RPMI7951 (cell line): ENCODE measurements at regions not wholly inside any gene's neighbourhood (a gene's known extent, or its start where the extent isn't known, plus 50 kb on each side); places are given as distances from the start of the nearest gene placed in this dataset.

Experiments used
- DNase-seq: peaks from one replicate; pipeline ENCODE4 v3.0.0-alpha.2; 2012; ENCODE audit warnings: low read depth

- DNase-seq: no peak
Measured at GRCh38 chr6:97813889-97814567, 531.0 kb upstream of the MMS22L start.

DNA sequence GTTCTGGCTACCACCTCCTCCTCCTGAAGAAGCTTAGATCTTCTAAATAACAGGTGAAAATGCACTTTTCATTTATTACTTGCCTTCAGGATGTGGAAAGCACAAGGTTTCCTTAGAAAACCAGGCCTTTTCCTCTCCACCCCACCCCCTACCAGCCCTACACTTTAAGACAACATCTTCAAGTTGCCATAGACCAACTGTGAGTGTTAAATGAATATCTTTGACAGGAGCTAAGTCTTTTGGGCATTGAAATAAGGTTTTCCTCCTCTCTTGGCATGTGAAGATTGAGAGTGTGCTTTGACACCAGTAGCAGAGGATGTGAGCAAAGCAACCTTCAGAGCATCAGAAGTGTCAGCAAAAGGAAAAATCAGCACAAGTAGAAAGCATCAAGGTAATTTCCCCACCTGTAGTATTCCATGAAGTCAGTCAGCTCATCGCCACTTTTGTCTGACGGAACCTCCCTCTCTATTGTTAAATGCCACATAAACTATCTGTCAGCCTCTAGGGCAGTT is 532.3 kb upstream of the MMS22L start:
- DNase-seq: no peak

DNA sequence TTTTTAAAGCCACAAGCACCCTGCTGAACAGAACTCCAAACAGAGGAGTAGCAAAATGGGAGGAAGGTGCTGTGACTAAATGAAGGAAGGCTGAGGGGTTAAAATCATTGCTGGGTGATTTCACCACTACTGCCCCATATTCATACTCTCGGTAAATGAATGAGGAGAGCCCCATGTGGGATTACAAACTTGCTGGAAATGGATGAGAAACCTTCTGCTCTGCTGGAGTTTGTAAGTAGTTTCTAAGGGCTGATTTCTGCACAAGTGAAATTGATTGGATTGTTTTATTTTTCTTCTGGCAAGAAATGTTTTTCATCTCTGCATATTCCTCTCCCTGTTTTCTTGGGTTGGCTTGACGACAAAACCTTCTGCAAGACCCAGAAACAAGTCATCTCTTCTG is 533.5 kb upstream of the MMS22L start:
- DNase-seq: no peak

- DNase-seq: no peak
Measured at GRCh38 chr6:97819710-97820109, 536.7 kb upstream of the MMS22L start.

DNA sequence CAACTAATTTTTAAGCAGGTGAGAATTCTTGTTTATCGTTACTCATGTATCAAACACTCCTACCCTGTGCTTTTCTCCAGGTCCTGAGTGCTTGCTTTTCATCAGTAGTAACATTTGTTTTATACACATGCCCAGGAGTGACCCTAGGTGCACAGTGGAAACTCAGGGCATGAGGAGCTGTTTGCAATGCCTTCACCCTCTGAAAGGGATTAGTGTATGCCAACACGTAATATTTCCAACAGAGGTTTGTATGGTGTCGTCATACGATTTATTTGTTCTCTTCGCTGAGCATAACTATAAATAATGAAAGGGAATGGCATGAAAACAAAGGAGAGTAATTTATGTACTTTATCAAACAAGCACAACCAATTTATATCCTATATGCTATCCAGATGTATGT is 537.4 kb upstream of the MMS22L start:
- no peak for DNase-seq

DNA sequence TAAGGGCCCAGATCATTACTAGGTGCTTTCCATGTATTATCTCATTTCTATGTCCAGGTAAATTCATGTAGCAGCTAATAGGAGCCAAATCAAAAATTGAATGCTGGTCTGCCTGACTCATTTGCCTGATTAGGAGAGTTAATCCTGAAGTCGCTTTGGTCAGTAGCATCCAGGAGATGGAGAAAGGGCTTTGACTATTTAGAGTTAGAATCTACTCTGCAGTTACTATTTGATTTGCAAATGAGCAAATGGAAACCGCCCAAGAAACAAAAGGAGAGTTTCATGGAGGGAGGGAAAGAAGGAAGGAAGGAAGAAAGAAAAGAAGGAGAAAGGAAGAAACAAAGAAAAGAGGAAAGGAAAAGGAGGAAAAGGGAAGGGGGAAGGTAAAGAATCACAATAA is 539.6 kb upstream of the MMS22L start:
- no peak for DNase-seq

DNA sequence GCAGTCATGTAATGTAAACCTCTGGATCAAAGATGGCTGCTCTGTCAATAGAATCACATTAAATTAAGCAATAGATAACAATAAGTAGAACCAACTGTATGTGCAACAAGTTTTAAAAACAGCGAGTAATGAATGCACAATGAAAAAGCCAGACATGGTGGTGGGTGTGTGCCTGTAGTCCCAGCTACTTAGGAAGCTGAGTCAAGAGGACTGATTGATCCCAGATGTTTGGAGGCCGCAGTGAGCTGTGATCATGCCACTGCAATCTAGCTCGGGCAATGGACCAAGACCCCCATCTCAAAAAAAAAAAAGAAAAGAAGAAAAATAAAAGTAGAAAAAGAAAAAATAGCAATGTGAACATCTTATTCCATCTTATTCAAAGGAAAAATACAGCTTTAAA is 558.7 kb upstream of the MMS22L start:
- peak; percentile 7 for DNase-seq

GRCh38 chr6:97842521-97842920 is 559.5 kb upstream of the MMS22L start:
- DNase-seq: no peak

DNA sequence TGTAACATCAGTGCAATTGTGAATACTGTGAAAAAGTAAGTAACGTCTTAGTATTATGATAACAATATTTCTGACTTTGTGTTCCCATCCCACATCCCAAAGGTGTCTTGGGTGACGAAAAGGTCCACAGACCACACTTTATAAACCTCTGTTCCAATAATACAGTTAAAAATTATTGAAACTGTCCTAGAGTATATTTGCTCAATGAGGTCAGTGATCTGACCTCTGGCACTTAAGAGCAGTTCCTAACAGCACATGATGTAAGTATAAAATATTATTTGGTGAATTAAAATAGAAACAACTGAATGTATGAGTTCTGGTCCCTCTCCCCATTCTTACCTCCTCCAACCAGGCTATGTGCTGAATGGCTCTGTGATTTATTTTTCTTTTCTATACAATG is 566.4 kb upstream of the MMS22L start:
- DNase-seq: no peak

DNA sequence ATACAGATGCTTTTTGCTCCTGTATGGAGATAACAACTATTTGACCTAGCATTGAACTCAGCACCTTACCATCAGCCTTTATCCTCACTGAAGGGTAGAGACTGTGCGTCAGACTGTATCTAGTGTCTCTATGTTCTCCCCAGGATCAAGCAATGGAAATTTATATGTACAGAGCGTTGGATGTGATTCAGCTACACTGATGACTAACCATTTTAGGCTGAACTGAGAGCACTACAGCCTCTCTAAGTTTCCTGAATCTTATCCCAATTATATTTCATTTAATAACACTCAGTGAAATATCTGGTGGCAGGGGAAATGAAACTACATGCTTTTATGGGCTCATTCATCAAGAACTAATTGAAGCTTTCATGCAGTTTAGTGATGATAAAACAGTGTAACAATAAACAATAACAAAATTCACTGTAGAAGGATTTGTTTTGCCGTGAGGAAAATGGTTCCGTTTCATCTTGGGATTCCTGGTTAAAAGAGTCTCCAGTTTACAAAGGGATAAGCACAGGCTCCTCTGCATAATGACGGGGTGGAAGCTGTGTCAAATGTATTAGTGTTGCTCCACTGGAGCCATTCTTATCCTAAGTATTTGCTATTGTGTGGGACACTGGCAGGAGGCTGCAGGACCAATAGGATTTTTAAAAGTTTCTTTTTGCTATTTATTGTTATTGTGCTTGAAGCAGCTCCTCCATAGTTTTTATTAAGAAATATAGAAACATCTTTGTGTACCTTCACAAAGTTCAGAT is 567.6 kb upstream of the MMS22L start:
- no peak for DNase-seq

DNA sequence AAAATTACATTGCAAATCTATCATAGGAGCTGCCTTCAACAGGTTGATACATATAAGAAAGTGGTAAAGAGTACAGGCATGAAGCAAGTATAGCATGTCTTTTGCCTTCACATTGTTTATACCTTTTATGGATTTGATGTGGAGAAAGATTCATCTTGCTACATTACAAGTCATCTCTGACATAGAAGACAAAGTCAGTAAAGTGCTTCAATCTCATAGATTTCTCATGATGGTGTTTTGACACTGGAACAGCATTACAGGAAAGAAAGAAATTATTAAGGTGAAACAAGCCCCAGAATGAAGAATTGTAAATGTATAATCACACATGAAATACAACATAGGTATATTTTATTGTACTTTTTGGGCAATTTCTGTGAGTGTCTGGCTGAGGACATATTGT is 580.7 kb upstream of the MMS22L start:
- no peak for DNase-seq

GRCh38 chr6:97864366-97864765 is 581.4 kb upstream of the MMS22L start:
- DNase-seq: no peak

DNA sequence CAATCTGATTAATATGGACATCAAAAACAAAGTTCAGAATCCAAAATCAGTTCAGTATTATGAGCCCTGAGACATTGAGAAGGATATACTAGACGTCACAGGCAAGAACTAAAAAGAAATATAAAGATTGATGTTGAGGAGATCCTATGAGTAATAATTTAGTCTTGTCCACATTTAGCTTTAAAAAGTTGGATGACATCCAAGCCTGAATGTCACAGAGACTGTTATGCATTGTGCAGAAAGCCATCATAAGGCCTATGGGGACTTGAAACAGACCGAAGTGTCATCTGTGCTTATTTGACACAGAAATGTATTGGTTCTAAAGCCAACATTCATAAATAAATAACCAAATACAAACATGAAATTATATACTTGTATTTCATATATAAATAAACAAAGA is 581.8 kb upstream of the MMS22L start:
- no peak for DNase-seq

DNA sequence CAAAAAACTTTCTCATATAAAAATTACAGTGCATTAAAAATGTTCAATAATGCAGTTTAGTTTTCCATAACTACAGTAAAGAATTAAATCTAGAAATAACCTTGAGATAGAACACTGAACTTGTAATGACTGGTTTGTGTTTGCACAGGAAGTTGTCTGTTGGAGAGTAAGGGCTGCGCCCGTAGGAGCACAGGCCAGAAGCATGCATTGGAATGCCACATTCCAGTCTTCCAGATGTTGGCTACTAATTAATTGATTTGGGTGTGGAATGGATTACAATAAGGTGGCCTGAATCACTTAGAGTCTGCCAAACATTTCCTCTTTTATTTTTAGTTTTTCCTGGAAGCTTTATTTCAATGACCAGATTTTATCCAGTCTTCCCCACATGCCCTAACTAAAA is 582.6 kb upstream of the MMS22L start:
- DNase-seq: no peak

- DNase-seq: no peak
Measured at GRCh38 chr6:97866616-97867015, 583.6 kb upstream of the MMS22L start.

GRCh38 chr6:97867177-97867576 is 584.2 kb upstream of the MMS22L start:
- no peak for DNase-seq

- no peak for DNase-seq
Measured at GRCh38 chr6:97870273-97870672, 587.3 kb upstream of the MMS22L start.

- no peak for DNase-seq
Measured at GRCh38 chr6:97876711-97877110, 593.7 kb upstream of the MMS22L start.

GRCh38 chr6:97882755-97883154 is 599.7 kb upstream of the MMS22L start:
- no peak for DNase-seq

DNA sequence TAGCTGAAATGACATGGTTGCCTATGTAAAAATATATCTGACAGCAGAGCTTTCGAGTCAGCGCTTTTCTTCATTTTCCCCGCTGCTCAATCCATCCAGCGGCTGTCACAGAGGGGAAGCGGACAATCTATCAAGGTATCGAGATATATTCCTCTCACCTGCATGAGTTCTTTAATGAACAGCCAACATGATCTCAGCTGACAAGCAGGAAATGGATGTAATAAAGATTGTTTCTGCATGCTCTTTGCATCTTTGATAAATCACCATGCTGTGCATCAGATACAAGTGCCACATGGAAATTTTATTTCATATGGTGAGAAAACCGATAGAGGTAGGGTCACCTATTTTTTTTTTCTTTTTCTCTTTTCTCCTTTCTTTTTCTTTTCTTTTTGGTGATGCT is 602.3 kb upstream of the MMS22L start:
- no peak for DNase-seq

GRCh38 chr6:97885828-97886227 is 602.8 kb upstream of the MMS22L start:
- DNase-seq: no peak

GRCh38 chr6:97901531-97901930 is 618.5 kb upstream of the MMS22L start:
- no peak for DNase-seq

- DNase-seq: no peak
Measured at GRCh38 chr6:97909380-97909779, 626.4 kb upstream of the MMS22L start.

DNA sequence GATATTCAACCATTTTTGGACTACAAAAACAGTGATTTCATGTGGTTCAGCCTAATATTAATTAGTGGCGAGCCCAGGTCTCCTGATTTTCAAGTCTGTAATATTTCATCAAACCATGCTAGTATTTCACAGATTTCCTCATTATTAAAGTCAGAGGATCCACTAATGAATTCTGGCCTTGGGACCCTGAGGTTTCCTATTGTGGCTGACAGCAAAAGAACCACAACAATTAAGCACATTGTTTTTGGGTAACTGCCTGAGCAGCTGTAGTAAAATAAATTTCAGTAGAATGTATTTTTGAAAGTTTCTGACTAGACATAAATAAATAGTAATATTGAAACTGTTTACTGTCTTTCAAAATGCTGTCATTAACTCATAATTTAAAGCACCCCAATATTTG is 630.7 kb upstream of the MMS22L start:
- no peak for DNase-seq
